NCI-H2196 treated with DMSO at 0.1 percent for 48 hours (cell line): ENCODE measurements at regions not wholly inside any gene's neighbourhood (a gene's known extent, or its start where the extent isn't known, plus 50 kb on each side); places are given as distances from the start of the nearest gene placed in this dataset.
"Not testable (repeated sequence)": the region's sequence is repeated elsewhere in the genome, so short reads cannot be mapped to it uniquely, and the experiment has no call there.

Experiments used
- DNase-seq: peaks from one replicate; lab custom pipeline; 2025; ENCODE audit not compliant: unreplicated experiment; lab: John Stamatoyannopoulos, UW

GRCh38 chr4:151559595-151559994, 150.6 kb downstream of the FHIP1A start:
- no peak for DNase-seq

GRCh38 chr4:151561551-151562256, 152.7 kb downstream of the FHIP1A start:
- no peak for DNase-seq

- DNase-seq: peak; percentile 11
These were observed 154.2 kb downstream of the FHIP1A start for GRCh38 chr4:151563194-151563593.

GRCh38 chr4:151564321-151564720, 155.3 kb downstream of the FHIP1A start:
- DNase-seq: no peak

- no peak for DNase-seq
These were observed 156.6 kb downstream of the FHIP1A start for GRCh38 chr4:151565583-151565982.

GRCh38 chr4:151566053-151566452, 157.1 kb downstream of the FHIP1A start:
- DNase-seq: no peak

- DNase-seq: no peak
These were observed 158.1 kb downstream of the FHIP1A start for GRCh38 chr4:151567056-151567455.

GRCh38 chr4:151568966-151569365, 160.0 kb downstream of the FHIP1A start:
- no peak for DNase-seq

- no peak for DNase-seq
These were observed 160.7 kb downstream of the FHIP1A start for GRCh38 chr4:151569650-151570049.

GRCh38 chr4:151573474-151573873, 164.5 kb downstream of the FHIP1A start:
- DNase-seq: no peak

- DNase-seq: no peak
These were observed 165.0 kb downstream of the FHIP1A start for GRCh38 chr4:151573945-151574344.

- no peak for DNase-seq
These were observed 166.0 kb downstream of the FHIP1A start for GRCh38 chr4:151574968-151575367.

- no peak for DNase-seq
These were observed 166.7 kb downstream of the FHIP1A start for GRCh38 chr4:151575646-151576045.

GRCh38 chr4:151576627-151577026, 167.7 kb downstream of the FHIP1A start:
- no peak for DNase-seq

- DNase-seq: no peak
These were observed 172.6 kb downstream of the FHIP1A start for GRCh38 chr4:151581570-151581969.

- no peak for DNase-seq
These were observed 173.1 kb downstream of the FHIP1A start for GRCh38 chr4:151582098-151582497.

- no peak for DNase-seq
These were observed 174.4 kb downstream of the FHIP1A start for GRCh38 chr4:151583157-151583914.

GRCh38 chr4:151584101-151584500, 175.1 kb downstream of the FHIP1A start:
- DNase-seq: no peak

- not testable (repeated sequence) for DNase-seq
These were observed 165.2 kb downstream of the GATB start for GRCh38 chr4:151595629-151596028.

- not testable (repeated sequence) for DNase-seq
These were observed 163.1 kb downstream of the GATB start for GRCh38 chr4:151597691-151598090.

GRCh38 chr4:151599863-151600262, 160.9 kb downstream of the GATB start:
- DNase-seq: no peak

GRCh38 chr4:151600432-151600831, 160.4 kb downstream of the GATB start:
- DNase-seq: no peak
